ENCODE measurements at regions not wholly inside any gene's neighbourhood (a gene's known extent, or its start where the extent isn't known, plus 50 kb on each side); places are given as distances from the start of the nearest gene placed in this dataset.

GRCh38 chr6:84432619-84433018 lies 205.2 kb upstream of the CEP162 start:
- H2BK12ac ChIP-seq (ENCODE audit: low read depth, low read length), result no peak overlapping the region
- TF ChIP-seq MAFK (IDR thresholded peaks at IDR 0.05; ENCODE audit: low read depth, low read length), result no peak
- TF ChIP-seq CREB1 (IDR thresholded peaks at IDR 0.05), result no peak
- TF ChIP-seq RXRA (IDR thresholded peaks at IDR 0.05; ENCODE audit: insufficient read depth, low read depth, low read length), result no peak
- no peak for TF ChIP-seq CBX8 (IDR thresholded peaks at IDR 0.05; ENCODE audit: borderline replicate concordance, low read depth, low read length)

More at GRCh38 chr6:84432619-84433018, 205.2 kb upstream of the CEP162 start:
- no peaks in the 10 kb centered on the region for H3K36me3 ChIP-seq (ENCODE audit: control insufficient read depth in 2 of 4, insufficient read depth in 4 of 4, low read length in 3 of 4)
- H3K79me1 ChIP-seq (ENCODE audit: low read depth, low read length), result no peaks in the 10 kb centered on the region
- no peak overlapping the region for H2BK15ac ChIP-seq (ENCODE audit: low read length)
- no peak overlapping the region for H3K18ac ChIP-seq (ENCODE audit: extremely low read depth, low read length)
- H3K4ac ChIP-seq (replicated peaks; ENCODE audit: insufficient read length, low read depth, low read length), result no peak overlapping the region
- H3K27ac ChIP-seq (ENCODE audit: low read depth, low read length), result no peak overlapping the region
- H3K4me3 ChIP-seq (ENCODE audit: extremely low read depth in 1 of 4, insufficient read depth in 2 of 4, low read depth in 3 of 4, low read length in 4 of 4), result no peak overlapping the region
- H3K23me2 ChIP-seq (ENCODE audit: low read depth, low read length), result no peaks in the 10 kb centered on the region
- no peak overlapping the region for H3K14ac ChIP-seq (ENCODE audit: insufficient read length)
- H2BK20ac ChIP-seq (ENCODE audit: low read length), result no peak overlapping the region
- H3K23ac ChIP-seq (ENCODE audit: insufficient read length), result no peak overlapping the region
- H3K79me2 ChIP-seq (ENCODE audit: control insufficient read depth in 1 of 2, insufficient read depth in 2 of 2, low read length in 2 of 2), result no peaks in the 10 kb centered on the region
- H3K9me3 ChIP-seq (ENCODE audit: insufficient read depth in 2 of 2, low read depth in 1 of 2, low read length in 1 of 2), result no peaks in the 10 kb centered on the region
- H4K20me1 ChIP-seq (replicated peaks in 1 of 2; ENCODE audit: control insufficient read depth in 1 of 2, insufficient read depth in 2 of 2, low read length in 2 of 2), result no peaks in the 10 kb centered on the region
- H4K5ac ChIP-seq (ENCODE audit: insufficient read length, low read depth, low read length), result no peak overlapping the region
- no peaks in the 10 kb centered on the region for H3K4me1 ChIP-seq (replicated peaks in 1 of 4; ENCODE audit: control insufficient read depth in 3 of 4, insufficient read depth in 4 of 4, low read length in 3 of 4)
- H2BK120ac ChIP-seq (replicated peaks; ENCODE audit: low read depth, low read length), result no peak overlapping the region
- no peak overlapping the region for H2BK5ac ChIP-seq (ENCODE audit: low read depth, low read length)
- no peak overlapping the region for H3K56ac ChIP-seq (replicated peaks; ENCODE audit: insufficient read length, low read depth, low read length)
- no peak overlapping the region for H4K91ac ChIP-seq (replicated peaks; ENCODE audit: insufficient read length, low read length)
- ChIA-PET POLR2A (ENCODE audit: partially characterized antibody) (no interaction called here), CTCF (ENCODE audit: partially characterized antibody) (interaction anchor here (1.1 to 2.6 kb wide), 4 partner anchors 10 to 342 kb away, joined by 3 to 18 read pairs (median 3); no protein-coding TSS in a partner anchor)
- no peak overlapping the region for H3K4me2 ChIP-seq (ENCODE audit: insufficient read depth in 1 of 2, low read depth in 2 of 2, low read length in 2 of 2)
- DNase-seq (ENCODE audit: low read depth in 1 of 2, low spot score in 2 of 2), result no peak
- no peak overlapping the region for H4K8ac ChIP-seq (ENCODE audit: extremely low read depth, insufficient read depth, low read length)
- no peak overlapping the region for H2AFZ ChIP-seq (ENCODE audit: low read length)
- FAIRE-seq, result no peak
- H3K9ac ChIP-seq (replicated peaks in 1 of 4; ENCODE audit: extremely low read depth in 1 of 4, low read depth in 3 of 4, low read length in 3 of 4), result no peak overlapping the region
- no peaks in the 10 kb centered on the region for H3K27me3 ChIP-seq (replicated peaks in 1 of 4; ENCODE audit: control insufficient read depth in 3 of 4, extremely low read depth in 1 of 4, insufficient read depth in 3 of 4, low read length in 3 of 4)
- H2AK5ac ChIP-seq (ENCODE audit: low read depth, low read length), result no peak overlapping the region

Data from H1 (cell line).